DND-41 (cell line): ENCODE measurements at regions not wholly inside any gene's neighbourhood (a gene's known extent, or its start where the extent isn't known, plus 50 kb on each side); places are given as distances from the start of the nearest gene placed in this dataset.

ENCODE experiments used
- ATAC-seq: fragments of 200-7000 bp; cut with Tn5 transposase; 3 replicates; pipeline ENCODE4 v1.9.1; 2021; ENCODE audit warnings: low read depth; ENCODE audit not compliant: insufficient read depth
- DNase-seq: peaks from one replicate; pipeline ENCODE4 v3.0.0-alpha.2; 2020
- H2AFZ ChIP-seq: 2 replicates; pipeline ENCODE4 v1.6.0; 2012; ENCODE audit warnings: low read depth, low read length
- H3K27ac ChIP-seq: 2 replicates; pipeline ENCODE4 v1.5.1; 2012; ENCODE audit warnings: low read length, inconsistent platforms
- H3K27me3 ChIP-seq: fragments of 200-600 bp; sonication (generic); 2 replicates; pipeline ENCODE4 v1.6.0; 2012; ENCODE audit warnings: low read length, mild to moderate bottlenecking, inconsistent platforms; ENCODE audit not compliant: insufficient read depth, poor library complexity
- H3K36me3 ChIP-seq: 2 replicates; pipeline ENCODE4 v1.5.1; 2012; ENCODE audit warnings: low read length, inconsistent platforms; ENCODE audit not compliant: insufficient read depth
- H3K4me1 ChIP-seq: 2 replicates; pipeline ENCODE4 v1.5.1; 2012; ENCODE audit warnings: mild to moderate bottlenecking, low read length; ENCODE audit not compliant: insufficient read depth
- H3K4me2 ChIP-seq: 2 replicates; pipeline ENCODE4 v1.6.0; 2012; ENCODE audit warnings: mild to moderate bottlenecking, moderate library complexity, low read length, inconsistent platforms; ENCODE audit not compliant: insufficient read depth
- H3K4me3 ChIP-seq, 2 experiments: fragments of 200-600 bp in 1 of 2; shearing (Covaris generic) in 1 of 2; 2 replicates each; pipeline ENCODE4 v1.5.1; 2012 to 2016; ENCODE audit warnings: inconsistent platforms in 2 of 2, low read length in 2 of 2, mild to moderate bottlenecking in 2 of 2, low read depth in 1 of 2, moderate library complexity in 1 of 2
- H3K79me2 ChIP-seq: 2 replicates; pipeline ENCODE4 v1.6.0; 2012; ENCODE audit warnings: low read length, inconsistent platforms; ENCODE audit not compliant: insufficient read depth
- H3K9ac ChIP-seq: 2 replicates; pipeline ENCODE4 v1.6.0; 2012; ENCODE audit warnings: low read depth, mild to moderate bottlenecking, inconsistent platforms, low read length, moderate library complexity
- H3K9me3 ChIP-seq: 2 replicates; pipeline ENCODE4 v1.5.1; 2012; ENCODE audit warnings: low read length, moderate library complexity, mild to moderate bottlenecking, inconsistent platforms; ENCODE audit not compliant: insufficient read depth, severe bottlenecking
- H4K20me1 ChIP-seq: 2 replicates; pipeline ENCODE4 v1.6.0; 2012; ENCODE audit warnings: low read length; ENCODE audit not compliant: insufficient read depth
- EZH2 ChIP-seq: IDR thresholded peaks from 3 replicates; pipeline ENCODE4 v1.6.1; 2012; ENCODE audit warnings: borderline replicate concordance, low read depth, mild to moderate bottlenecking, moderate library complexity, low read length, inconsistent platforms; ENCODE audit not compliant: severe bottlenecking
- TF ChIP-seq, protein P1 (sequence below): IDR thresholded peaks from 2 replicates; pipeline ENCODE4 v1.5.1; 2012; ENCODE audit warnings: borderline replicate concordance, low read length, moderate library complexity, mild to moderate bottlenecking; ENCODE audit not compliant: poor library complexity, severe bottlenecking; ENCODE audit errors: extremely low read depth

DNA sequence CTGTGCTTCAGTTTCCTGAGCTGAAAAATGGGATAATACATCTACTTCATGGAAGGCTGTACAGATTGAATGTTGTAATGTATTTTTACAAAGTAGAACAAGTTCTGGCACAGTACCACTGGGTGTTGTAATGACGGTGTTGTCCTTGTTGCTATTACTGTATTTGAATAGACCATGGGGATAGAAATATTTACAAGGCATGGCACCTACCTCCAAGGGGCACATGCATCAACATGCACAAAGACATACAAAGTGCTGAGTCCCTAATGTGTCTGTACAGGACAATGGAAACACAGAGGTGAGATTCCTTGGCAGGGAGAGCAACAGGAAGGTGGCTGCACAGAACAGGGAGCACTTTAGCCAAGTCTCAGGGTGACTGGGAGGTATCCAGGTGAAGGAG lies 930.6 kb upstream of the TMEM132C start:
- H4K20me1 ChIP-seq = no peaks in the 10 kb centered on the region
- H3K9ac ChIP-seq = no peak overlapping the region
- no peak for ATAC-seq
- H3K4me2 ChIP-seq = no peak overlapping the region
- H3K4me1 ChIP-seq = no peaks in the 10 kb centered on the region
- no peaks in the 10 kb centered on the region for H3K27me3 ChIP-seq
- no peak overlapping the region for H2AFZ ChIP-seq
- no peak for DNase-seq
- TF ChIP-seq, protein P1, sequence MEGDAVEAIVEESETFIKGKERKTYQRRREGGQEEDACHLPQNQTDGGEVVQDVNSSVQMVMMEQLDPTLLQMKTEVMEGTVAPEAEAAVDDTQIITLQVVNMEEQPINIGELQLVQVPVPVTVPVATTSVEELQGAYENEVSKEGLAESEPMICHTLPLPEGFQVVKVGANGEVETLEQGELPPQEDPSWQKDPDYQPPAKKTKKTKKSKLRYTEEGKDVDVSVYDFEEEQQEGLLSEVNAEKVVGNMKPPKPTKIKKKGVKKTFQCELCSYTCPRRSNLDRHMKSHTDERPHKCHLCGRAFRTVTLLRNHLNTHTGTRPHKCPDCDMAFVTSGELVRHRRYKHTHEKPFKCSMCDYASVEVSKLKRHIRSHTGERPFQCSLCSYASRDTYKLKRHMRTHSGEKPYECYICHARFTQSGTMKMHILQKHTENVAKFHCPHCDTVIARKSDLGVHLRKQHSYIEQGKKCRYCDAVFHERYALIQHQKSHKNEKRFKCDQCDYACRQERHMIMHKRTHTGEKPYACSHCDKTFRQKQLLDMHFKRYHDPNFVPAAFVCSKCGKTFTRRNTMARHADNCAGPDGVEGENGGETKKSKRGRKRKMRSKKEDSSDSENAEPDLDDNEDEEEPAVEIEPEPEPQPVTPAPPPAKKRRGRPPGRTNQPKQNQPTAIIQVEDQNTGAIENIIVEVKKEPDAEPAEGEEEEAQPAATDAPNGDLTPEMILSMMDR = no peak
- TF ChIP-seq EZH2 = no peak
- H3K27ac ChIP-seq = no peak overlapping the region
- H3K36me3 ChIP-seq = no peaks in the 10 kb centered on the region
- no peaks in the 10 kb centered on the region for H3K79me2 ChIP-seq
- H3K9me3 ChIP-seq = no peaks in the 10 kb centered on the region
- H3K4me3 ChIP-seq = no peak overlapping the region

DNA sequence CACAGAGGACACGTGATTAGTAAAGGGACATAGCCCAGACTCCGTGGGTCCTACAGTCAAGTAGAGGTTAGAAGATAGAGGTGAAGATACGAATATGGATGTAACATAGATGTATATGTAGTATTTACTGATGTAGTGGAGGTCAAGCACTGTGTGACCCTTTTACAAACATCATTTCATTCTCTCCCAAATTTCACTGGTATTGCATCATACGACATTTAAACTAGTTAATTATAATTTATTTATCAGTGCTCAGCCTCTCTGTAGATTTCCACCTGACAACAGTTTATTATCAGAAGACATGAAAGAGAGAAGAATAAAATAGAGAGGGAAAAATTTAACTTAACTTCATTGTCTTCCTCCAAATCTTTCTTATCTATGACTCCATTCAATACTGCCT lies 927.9 kb upstream of the TMEM132C start:
- Histone ChIP-seq H3K36me3 (no peaks in the 10 kb centered on the region), H3K79me2 (no peaks in the 10 kb centered on the region), H3K27ac (no peak overlapping the region), H3K4me2 (no peak overlapping the region), H3K4me3 (no peak overlapping the region), H3K9ac (no peak overlapping the region), H2AFZ (no peak overlapping the region), H3K9me3 (no peaks in the 10 kb centered on the region), H3K27me3 (no peaks in the 10 kb centered on the region), H4K20me1 (no peaks in the 10 kb centered on the region), H3K4me1 (no peaks in the 10 kb centered on the region)
- no peak for ATAC-seq
- TF ChIP-seq, protein P1 = no peak
- DNase-seq = no peak

GRCh38 chr12:127340381-127340780 lies 926.6 kb upstream of the TMEM132C start:
- Histone ChIP-seq H4K20me1 (no peaks in the 10 kb centered on the region), H3K4me2 (no peak overlapping the region), H3K27me3 (no peaks in the 10 kb centered on the region), H3K79me2 (no peaks in the 10 kb centered on the region), H2AFZ (no peak overlapping the region), H3K9ac (no peak overlapping the region), H3K4me3 (no peak overlapping the region), H3K9me3 (no peaks in the 10 kb centered on the region), H3K36me3 (no peaks in the 10 kb centered on the region), H3K4me1 (no peaks in the 10 kb centered on the region), H3K27ac (no peak overlapping the region)
- ATAC-seq = no peak
- TF ChIP-seq, protein P1 = no peak
- no peak for TF ChIP-seq EZH2
- DNase-seq = no peak

GRCh38 chr12:127342861-127343260 lies 924.1 kb upstream of the TMEM132C start:
- H3K9ac ChIP-seq = no peak overlapping the region
- H3K27ac ChIP-seq = no peak overlapping the region
- ATAC-seq = no peak

More at GRCh38 chr12:127342861-127343260, 924.1 kb upstream of the TMEM132C start:
- H2AFZ ChIP-seq = no peak overlapping the region
- H3K27me3 ChIP-seq = no peaks in the 10 kb centered on the region
- H3K9me3 ChIP-seq = no peaks in the 10 kb centered on the region
- no peaks in the 10 kb centered on the region for H3K4me1 ChIP-seq
- no peak for TF ChIP-seq EZH2
- TF ChIP-seq, protein P1 = no peak
- no peaks in the 10 kb centered on the region for H3K36me3 ChIP-seq
- H3K4me3 ChIP-seq = no peak overlapping the region
- no peak for DNase-seq
- no peaks in the 10 kb centered on the region for H3K79me2 ChIP-seq
- no peaks in the 10 kb centered on the region for H4K20me1 ChIP-seq
- H3K4me2 ChIP-seq = no peak overlapping the region
